ENCODE measurements at regions not wholly inside any gene's neighbourhood (a gene's known extent, or its start where the extent isn't known, plus 50 kb on each side); places are given as distances from the start of the nearest gene placed in this dataset.

GRCh38 chr5:91727463-91727862 lies 344.3 kb upstream of the ARRDC3 start:
- no peak overlapping the region for H3K4me3 ChIP-seq
- in situ Hi-C loops (cut with MboI; ENCODE audit: low pct_ligation_motif_present in 1 of 4, low pct_unique_long_range_greater_than_20kb in 1 of 4, low sequenced_read_pairs in 3 of 4): no loop called here
- no peak for DNase-seq
- no peak overlapping the region for H3K27ac ChIP-seq
- intact Hi-C loops (cut with DNase I; ENCODE audit: low total_unique reads): no loop called here
- no peaks in the 10 kb centered on the region for H3K27me3 ChIP-seq
- no peaks in the 10 kb centered on the region for H3K9me3 ChIP-seq
- TF ChIP-seq POLR2AphosphoS5 (IDR thresholded peaks at IDR 0.05) (no peak), CTCF (IDR thresholded peaks at IDR 0.05) (no peak), POLR2A (IDR thresholded peaks at IDR 0.05) (no peak), EP300 (IDR thresholded peaks at IDR 0.05; ENCODE audit: low read depth) (no peak)
- no peaks in the 10 kb centered on the region for H3K4me1 ChIP-seq
- no peaks in the 10 kb centered on the region for H3K36me3 ChIP-seq
- 32 to 36% methylated on average over 1 of the region's 1 CpG for WGBS, 2 donors (ENCODE audit: low coverage in 1 of 2)

GRCh38 chr5:91722736-91723467 lies 339.8 kb upstream of the ARRDC3 start:
- Histone ChIP-seq H3K36me3 (no peaks in the 10 kb centered on the region), H3K4me1 (no peaks in the 10 kb centered on the region), H3K4me3 (no peak overlapping the region), H3K27me3 (no peaks in the 10 kb centered on the region), H3K27ac (no peak overlapping the region), H3K9me3 (no peaks in the 10 kb centered on the region)
- no peak for DNase-seq
- in situ Hi-C loops (cut with MboI; ENCODE audit: low pct_ligation_motif_present in 1 of 4, low pct_unique_long_range_greater_than_20kb in 1 of 4, low sequenced_read_pairs in 3 of 4) (no loop called here), intact Hi-C loops (cut with DNase I; ENCODE audit: low total_unique reads) (no loop called here)
- TF ChIP-seq EP300 (IDR thresholded peaks at IDR 0.05; ENCODE audit: low read depth) (no peak), POLR2AphosphoS5 (IDR thresholded peaks at IDR 0.05) (no peak), CTCF (IDR thresholded peaks at IDR 0.05) (no peak), POLR2A (IDR thresholded peaks at IDR 0.05) (no peak)
- 69 to 81% methylated on average over 8 of the region's 8 CpGs for WGBS, 2 donors (ENCODE audit: low coverage in 1 of 2)

- intact Hi-C loops (cut with DNase I; ENCODE audit: low total_unique reads): no loop called here
- H3K9me3 ChIP-seq: no peaks in the 10 kb centered on the region
- no peak overlapping the region for H3K4me3 ChIP-seq
- no peaks in the 10 kb centered on the region for H3K4me1 ChIP-seq
- no peak overlapping the region for H3K27ac ChIP-seq
- H3K36me3 ChIP-seq: no peaks in the 10 kb centered on the region
- no peak for DNase-seq
- in situ Hi-C loops (cut with MboI; ENCODE audit: low pct_ligation_motif_present in 1 of 4, low pct_unique_long_range_greater_than_20kb in 1 of 4, low sequenced_read_pairs in 3 of 4): no loop called here
- no peaks in the 10 kb centered on the region for H3K27me3 ChIP-seq
- TF ChIP-seq POLR2AphosphoS5 (IDR thresholded peaks at IDR 0.05) (no peak), EP300 (IDR thresholded peaks at IDR 0.05; ENCODE audit: low read depth) (no peak), CTCF (IDR thresholded peaks at IDR 0.05) (no peak), POLR2A (IDR thresholded peaks at IDR 0.05) (no peak)
Measured at GRCh38 chr5:91712718-91713117, 329.6 kb upstream of the ARRDC3 start.

- no peaks in the 10 kb centered on the region for H3K9me3 ChIP-seq
- no peak overlapping the region for H3K4me3 ChIP-seq
- H3K4me1 ChIP-seq: no peaks in the 10 kb centered on the region
- no peaks in the 10 kb centered on the region for H3K27me3 ChIP-seq
- no peak overlapping the region for H3K27ac ChIP-seq
- no peak for DNase-seq
- WGBS, 2 donors (ENCODE audit: low coverage in 1 of 2): 38 to 69% methylated on average over 1 of the region's 1 CpG
- no peaks in the 10 kb centered on the region for H3K36me3 ChIP-seq
- in situ Hi-C loops (cut with MboI; ENCODE audit: low pct_ligation_motif_present in 1 of 4, low pct_unique_long_range_greater_than_20kb in 1 of 4, low sequenced_read_pairs in 3 of 4) (no loop called here), intact Hi-C loops (cut with DNase I; ENCODE audit: low total_unique reads) (no loop called here)
- TF ChIP-seq EP300 (IDR thresholded peaks at IDR 0.05; ENCODE audit: low read depth): no peak
- TF ChIP-seq CTCF (IDR thresholded peaks at IDR 0.05): no peak
Measured at GRCh38 chr5:91707521-91707841, 324.4 kb upstream of the ARRDC3 start.
